ENCODE measurements at regions not wholly inside any gene's neighbourhood (a gene's known extent, or its start where the extent isn't known, plus 50 kb on each side); places are given as distances from the start of the nearest gene placed in this dataset.

DNA sequence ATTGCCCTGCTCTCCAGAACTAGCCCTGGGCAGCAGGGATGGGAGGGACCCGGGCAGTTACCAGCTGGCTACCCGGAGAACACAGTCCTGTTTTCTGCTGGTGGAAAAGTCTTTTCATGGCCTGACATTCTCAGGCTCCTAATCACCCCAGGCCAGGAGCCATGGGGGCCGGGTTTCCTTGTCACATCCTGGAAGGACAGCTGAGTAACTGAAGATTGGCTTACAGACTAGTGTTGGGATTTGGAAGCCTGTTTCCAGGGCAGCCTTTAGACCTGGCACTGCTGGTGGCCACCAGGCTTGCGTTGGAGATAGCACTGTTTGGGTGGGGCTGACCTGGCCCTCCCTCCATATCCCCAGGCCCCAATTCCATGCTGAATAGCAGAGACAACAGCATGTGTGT lies 349.0 kb downstream of the CTTN start:
- TF ChIP-seq, protein P1, sequence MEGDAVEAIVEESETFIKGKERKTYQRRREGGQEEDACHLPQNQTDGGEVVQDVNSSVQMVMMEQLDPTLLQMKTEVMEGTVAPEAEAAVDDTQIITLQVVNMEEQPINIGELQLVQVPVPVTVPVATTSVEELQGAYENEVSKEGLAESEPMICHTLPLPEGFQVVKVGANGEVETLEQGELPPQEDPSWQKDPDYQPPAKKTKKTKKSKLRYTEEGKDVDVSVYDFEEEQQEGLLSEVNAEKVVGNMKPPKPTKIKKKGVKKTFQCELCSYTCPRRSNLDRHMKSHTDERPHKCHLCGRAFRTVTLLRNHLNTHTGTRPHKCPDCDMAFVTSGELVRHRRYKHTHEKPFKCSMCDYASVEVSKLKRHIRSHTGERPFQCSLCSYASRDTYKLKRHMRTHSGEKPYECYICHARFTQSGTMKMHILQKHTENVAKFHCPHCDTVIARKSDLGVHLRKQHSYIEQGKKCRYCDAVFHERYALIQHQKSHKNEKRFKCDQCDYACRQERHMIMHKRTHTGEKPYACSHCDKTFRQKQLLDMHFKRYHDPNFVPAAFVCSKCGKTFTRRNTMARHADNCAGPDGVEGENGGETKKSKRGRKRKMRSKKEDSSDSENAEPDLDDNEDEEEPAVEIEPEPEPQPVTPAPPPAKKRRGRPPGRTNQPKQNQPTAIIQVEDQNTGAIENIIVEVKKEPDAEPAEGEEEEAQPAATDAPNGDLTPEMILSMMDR (IDR thresholded peaks at IDR 0.05): no peak
- no peak for TF ChIP-seq ZFX (IDR thresholded peaks at IDR 0.05; ENCODE audit: borderline replicate concordance)
